ENCODE measurements at regions not wholly inside any gene's neighbourhood (a gene's known extent, or its start where the extent isn't known, plus 50 kb on each side); places are given as distances from the start of the nearest gene placed in this dataset.

GRCh38 chr13:73514208-73514607 lies 455.4 kb downstream of the KLF5 start:
- DNase-seq (ENCODE audit: low spot score) = no peak

- no peak for DNase-seq (ENCODE audit: low spot score)
These were observed 454.9 kb downstream of the KLF5 start for GRCh38 chr13:73513751-73514150.

DNA sequence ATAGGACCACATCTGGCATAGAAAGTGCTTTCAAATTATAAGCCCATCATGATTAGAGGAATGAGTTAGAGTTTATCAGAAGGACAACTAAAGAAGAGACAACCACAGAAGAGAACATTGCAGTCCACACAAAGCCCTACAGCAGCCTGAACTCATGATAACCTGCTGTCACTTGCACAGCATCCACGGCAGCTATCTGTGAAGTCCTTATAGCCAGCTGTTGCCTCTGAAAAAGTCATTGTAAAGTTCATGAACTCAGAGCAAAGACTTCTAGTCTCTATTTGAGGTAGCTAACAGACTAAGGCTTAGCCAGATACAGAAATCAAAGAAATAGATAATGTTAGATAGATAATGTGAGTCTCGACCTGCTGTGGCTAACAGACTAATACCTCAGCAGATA lies 450.0 kb downstream of the KLF5 start:
- DNase-seq (ENCODE audit: low spot score) = no peak

- DNase-seq (ENCODE audit: low spot score) = no peak
These were observed 446.6 kb downstream of the KLF5 start for GRCh38 chr13:73505376-73505890.

DNA sequence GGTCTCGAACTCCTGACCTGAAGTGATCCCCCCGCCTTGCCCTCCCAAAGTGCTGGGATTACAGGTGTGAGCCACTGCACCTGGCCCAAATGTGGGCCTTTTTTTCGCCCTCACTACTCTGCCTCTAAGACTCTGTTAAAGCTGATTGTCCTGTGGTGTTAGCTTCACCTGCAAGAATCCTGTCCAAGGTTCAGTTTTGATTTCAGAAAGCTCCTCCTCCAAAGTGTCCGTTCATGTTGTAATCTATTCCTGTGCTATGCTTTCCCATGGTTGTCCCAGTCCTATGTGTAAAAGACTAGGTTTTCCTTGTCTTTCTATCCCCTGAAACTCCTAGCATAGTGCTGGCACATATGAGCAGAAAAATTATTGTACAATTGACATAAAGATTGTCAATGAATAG lies 440.9 kb downstream of the KLF5 start:
- no peak for DNase-seq (ENCODE audit: low spot score)

- DNase-seq (ENCODE audit: low spot score) = no peak
These were observed 438.6 kb downstream of the KLF5 start for GRCh38 chr13:73497430-73497829.

- no peak for DNase-seq (ENCODE audit: low spot score)
These were observed 437.9 kb downstream of the KLF5 start for GRCh38 chr13:73496711-73497110.

DNA sequence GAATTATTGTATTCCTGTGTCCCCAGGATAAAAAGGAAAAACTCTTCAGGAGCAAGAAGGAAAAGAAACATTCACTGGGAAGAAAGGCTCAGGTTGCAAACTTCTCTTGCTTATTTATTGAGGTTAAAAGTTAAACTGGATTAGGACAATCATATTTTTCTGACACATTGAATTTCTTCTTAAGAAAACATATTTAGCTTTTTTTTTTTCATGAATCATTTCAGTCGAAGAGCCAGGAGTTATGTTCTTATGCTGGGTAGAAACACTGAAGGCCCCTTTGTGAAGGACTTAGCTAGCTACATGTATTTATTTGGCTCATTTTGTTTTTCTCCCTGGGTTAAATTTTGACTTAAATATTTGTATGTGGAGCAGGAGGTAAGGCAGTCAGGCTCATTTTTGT lies 434.0 kb downstream of the KLF5 start:
- no peak for DNase-seq (ENCODE audit: low spot score)

DNA sequence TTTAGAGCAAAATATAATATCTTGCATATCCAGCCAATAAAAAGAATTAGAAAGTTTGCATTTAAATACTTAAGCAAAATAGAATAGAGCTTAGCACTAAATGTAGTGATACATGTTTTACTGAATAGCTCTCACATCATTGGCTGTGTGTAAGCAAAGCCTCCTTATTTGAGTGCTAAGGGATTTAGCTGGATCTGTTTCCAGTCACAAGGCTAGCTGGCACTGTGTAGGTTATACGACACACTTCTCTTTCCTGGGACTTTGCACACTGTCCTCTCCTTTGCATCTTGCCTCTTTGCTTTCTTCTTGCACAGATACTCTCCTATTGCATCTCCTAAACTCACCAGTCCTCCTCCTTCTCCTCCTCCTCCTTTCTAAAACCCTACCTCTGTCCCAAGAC lies 423.8 kb downstream of the KLF5 start:
- DNase-seq (ENCODE audit: low spot score) = no peak

- no peak for DNase-seq (ENCODE audit: low spot score)
These were observed 423.2 kb downstream of the KLF5 start for GRCh38 chr13:73481886-73482445.

GRCh38 chr13:73480779-73481559 lies 422.2 kb downstream of the KLF5 start:
- DNase-seq (ENCODE audit: low spot score) = no peak

DNA sequence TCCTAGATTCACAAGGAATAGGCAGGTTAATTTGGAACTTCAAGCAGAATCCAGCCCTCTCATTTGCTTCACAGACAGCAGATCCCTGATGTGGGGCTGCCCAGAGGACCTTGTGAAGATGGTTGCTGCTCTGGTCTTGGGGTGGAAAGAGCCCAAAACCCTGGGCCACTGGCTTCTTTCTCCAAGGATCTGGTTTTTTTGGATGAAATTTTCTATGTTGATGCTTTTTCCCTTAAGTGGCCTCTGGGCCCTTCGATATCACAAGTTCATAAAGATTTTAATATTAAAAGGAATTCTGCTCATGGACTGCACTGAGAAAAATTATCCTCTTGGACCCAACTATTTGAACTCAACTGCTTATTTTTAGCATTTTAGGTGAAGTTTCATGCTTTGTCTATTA lies 421.1 kb downstream of the KLF5 start:
- no peak for DNase-seq (ENCODE audit: low spot score)

DNA sequence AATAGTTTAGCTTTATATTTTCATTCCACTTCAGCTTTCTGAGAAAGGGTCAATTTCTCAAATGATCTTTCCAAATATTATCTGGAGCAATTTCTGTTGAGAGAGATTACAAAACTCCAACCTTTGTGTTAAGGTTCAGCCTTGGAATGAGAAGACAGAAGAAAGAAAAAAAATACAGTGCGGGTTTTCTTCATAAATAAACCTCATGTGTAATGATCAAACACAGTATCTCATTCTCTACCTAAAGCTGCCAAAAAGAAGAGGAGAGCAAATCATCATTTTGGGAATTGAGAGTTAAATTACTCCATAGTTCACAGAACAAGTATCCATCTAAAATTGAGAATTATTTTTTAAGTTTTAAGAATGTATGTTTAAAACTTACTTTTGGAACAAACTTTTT lies 420.5 kb downstream of the KLF5 start:
- no peak for DNase-seq (ENCODE audit: low spot score)

DNA sequence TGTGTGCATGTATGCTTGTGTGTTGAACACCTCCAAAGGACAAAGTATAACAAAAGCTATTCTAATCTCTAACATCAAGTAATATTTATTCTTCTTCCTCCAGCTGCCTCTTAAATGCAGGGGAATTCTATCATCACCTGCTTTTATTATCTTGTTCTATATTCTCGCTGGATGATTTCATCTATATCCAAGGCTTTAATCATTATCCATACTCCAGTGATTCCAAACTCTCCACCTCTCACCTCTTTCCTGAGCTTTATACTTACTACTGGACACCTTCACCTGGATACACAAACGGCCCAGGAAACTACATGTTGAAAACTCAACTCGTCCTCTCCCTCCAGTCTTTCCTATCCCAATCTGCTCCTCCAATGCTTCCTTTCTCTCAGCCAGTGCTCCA lies 418.6 kb downstream of the KLF5 start:
- no peak for DNase-seq (ENCODE audit: low spot score)

DNA sequence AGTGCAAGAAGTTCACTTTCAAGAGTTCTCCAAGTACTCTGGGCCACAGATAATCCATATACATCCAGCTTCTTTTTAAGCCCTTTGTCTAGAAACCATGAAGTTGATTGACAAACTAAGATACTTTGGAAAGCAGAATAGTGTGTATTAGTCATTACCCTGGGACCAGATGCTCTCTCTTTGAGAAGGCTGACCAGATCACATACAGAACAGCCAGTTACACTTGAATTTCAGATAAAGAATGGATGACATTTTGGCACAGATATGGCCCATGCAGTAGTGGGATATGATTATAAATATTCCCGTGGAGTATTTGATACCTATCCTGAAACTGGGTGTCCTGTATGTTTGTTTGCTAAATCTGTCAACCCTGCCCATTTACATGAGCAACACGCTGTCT lies 414.2 kb downstream of the KLF5 start:
- DNase-seq (ENCODE audit: low spot score) = no peak

DNA sequence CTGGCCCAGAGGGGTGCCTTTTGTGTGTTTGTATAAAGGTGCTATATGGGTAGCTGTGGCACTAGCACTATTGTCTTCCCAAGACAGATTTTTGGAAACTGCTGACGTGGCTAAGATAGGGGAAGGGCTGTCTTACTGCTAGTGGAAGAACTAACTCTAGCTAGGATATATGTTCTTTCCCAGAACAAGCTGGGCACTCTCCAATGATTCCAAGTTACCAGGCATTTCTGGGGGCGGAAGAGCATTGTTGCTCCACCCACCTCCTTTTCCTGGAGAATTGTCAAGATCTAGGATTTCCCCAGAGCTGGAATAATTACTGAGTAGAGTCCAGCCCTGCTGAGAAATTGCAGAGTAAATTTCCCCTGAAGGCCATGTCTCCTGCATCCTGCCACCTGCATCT lies 408.3 kb downstream of the KLF5 start:
- DNase-seq (ENCODE audit: low spot score) = peak; percentile 17

DNA sequence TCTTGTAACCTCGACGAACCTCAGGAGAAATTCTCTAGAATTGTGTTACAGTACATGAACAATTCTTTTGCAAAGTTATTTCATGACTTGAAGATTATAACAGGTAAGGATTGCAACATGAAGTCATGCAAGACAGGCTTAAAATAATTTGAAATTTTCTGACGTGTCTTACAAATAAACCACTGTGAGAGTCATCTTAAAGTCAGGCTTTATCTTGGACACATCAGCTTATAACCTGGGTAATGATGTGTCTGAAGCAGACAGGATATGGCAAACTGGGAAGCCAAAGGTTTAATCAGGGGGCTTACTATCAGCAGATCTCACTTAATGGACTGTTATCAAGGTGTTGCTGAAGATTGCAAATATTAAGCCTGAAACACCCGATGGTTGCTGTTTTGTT lies 407.8 kb downstream of the KLF5 start:
- no peak for DNase-seq (ENCODE audit: low spot score)

GRCh38 chr13:73465617-73465971 lies 406.8 kb downstream of the KLF5 start:
- peak; percentile 12 for DNase-seq (ENCODE audit: low spot score)

DNA sequence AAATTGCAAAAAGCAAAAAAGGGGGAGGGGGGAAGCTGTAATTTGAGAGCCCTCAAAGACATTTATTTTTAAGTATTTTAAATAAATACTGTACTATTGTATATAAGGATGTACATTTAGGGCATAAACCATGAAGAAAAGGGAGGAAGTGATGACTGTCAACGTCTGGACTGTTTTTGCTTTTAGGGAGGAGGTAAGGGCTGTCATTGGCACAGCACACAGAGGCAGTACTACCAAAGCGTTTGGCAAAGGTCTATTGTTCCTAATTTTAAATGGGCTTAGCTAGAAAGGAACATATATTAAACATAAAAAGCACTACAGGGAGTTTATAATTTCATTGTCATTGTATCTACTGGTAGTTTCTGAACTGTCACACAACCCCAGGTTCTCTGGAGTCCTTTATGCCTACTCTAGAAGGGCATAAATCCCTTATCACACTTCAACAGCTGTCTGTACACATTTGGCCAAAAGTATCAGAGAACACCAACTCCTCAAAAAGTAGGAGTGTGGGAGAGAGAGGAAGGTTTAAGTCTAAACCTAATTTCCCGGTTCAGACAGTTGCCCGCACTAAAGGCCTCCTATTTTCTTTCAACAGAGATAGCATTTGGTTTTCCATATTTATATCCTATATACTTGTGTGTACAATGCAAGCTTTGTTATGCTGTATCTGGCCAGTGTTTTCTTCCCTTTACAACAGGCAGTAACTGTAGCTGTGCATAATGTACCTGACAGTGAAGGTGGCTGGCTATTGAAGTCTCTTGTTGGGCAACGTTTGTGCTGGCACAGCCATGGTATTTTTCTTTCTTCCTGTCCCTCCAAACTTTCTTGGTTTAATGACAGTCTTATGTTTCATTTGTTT lies 406.2 kb downstream of the KLF5 start:
- DNase-seq (ENCODE audit: low spot score) = no peak

- DNase-seq (ENCODE audit: low spot score) = no peak
These were observed 403.4 kb downstream of the KLF5 start for GRCh38 chr13:73462241-73462640.

GRCh38 chr13:73451221-73452029 lies 392.6 kb downstream of the KLF5 start:
- no peak for DNase-seq (ENCODE audit: low spot score)

GRCh38 chr13:73450583-73450982 lies 391.8 kb downstream of the KLF5 start:
- no peak for DNase-seq (ENCODE audit: low spot score)

All from GM03348 (cell line).